Natural killer cell (primary cell): ENCODE measurements at regions not wholly inside any gene's neighbourhood (a gene's known extent, or its start where the extent isn't known, plus 50 kb on each side); places are given as distances from the start of the nearest gene placed in this dataset.

Source experiments
- ATAC-seq, 3 donors: fragments of 150-1000 bp in 2 of 3; fragments of 200-7000 bp in 1 of 3; cut with Tn5 transposase; 1 replicate in 1 of 3; 2 replicates in 2 of 3; pipeline ENCODE4 v1.10.0; 2021; ENCODE audit warnings: mild to moderate bottlenecking in 2 of 3, moderate library complexity in 2 of 3
- DNase-seq, 2 donors: peaks; one replicate each; pipeline versions ENCODE4 v3.0.0 to v3.0.0-alpha.2; 2013 to 2021; ENCODE audit warnings: mixed read lengths in 1 of 2
- H3K27ac ChIP-seq: one replicate; pipeline ENCODE4 v1.5.1; 2013; ENCODE audit warnings: mild to moderate bottlenecking, low read length
- H3K27me3 ChIP-seq: one replicate; pipeline ENCODE4 v1.6.1; 2013; ENCODE audit warnings: low read length; ENCODE audit not compliant: control insufficient read depth, insufficient read depth
- H3K36me3 ChIP-seq: one replicate; pipeline ENCODE4 v1.6.1; 2013; ENCODE audit warnings: low read length; ENCODE audit not compliant: control insufficient read depth, insufficient read depth
- H3K4me1 ChIP-seq: one replicate; pipeline ENCODE4 v1.6.1; 2013; ENCODE audit warnings: low read length; ENCODE audit not compliant: control insufficient read depth, insufficient read depth
- H3K4me3 ChIP-seq: one replicate; pipeline ENCODE4 v1.5.1; 2013; ENCODE audit warnings: low read length
- H3K9me3 ChIP-seq: one replicate; pipeline ENCODE4 v1.6.1; 2013; ENCODE audit warnings: low read length; ENCODE audit not compliant: control insufficient read depth, insufficient read depth
- H3K27ac Mint-ChIP-seq, 2 donors: one replicate each; pipeline ENCODE4 v1.8.0; 2022; ENCODE audit warnings: mild to moderate bottlenecking in 2 of 2, mixed read lengths in 2 of 2, moderate library complexity in 1 of 2
- H3K27me3 Mint-ChIP-seq, 2 donors: one replicate each; pipeline ENCODE4 v1.8.0; 2022; ENCODE audit warnings: low read depth in 2 of 2, mixed read lengths in 2 of 2
- H3K36me3 Mint-ChIP-seq: one replicate; pipeline ENCODE4 v1.8.0; 2022; ENCODE audit warnings: mixed read lengths
- H3K4me1 Mint-ChIP-seq, 2 donors: one replicate each; pipeline ENCODE4 v1.8.0; 2022; ENCODE audit warnings: mixed read lengths in 2 of 2
- H3K4me3 Mint-ChIP-seq: one replicate; pipeline ENCODE4 v1.8.0; 2022; ENCODE audit warnings: mild to moderate bottlenecking, moderate library complexity, mixed read lengths
- H3K9me3 Mint-ChIP-seq, 2 donors: one replicate each; pipeline ENCODE4 v1.8.0; 2022; ENCODE audit warnings: mixed read lengths in 2 of 2
- CTCF ChIP-seq: fragments of 200-600 bp; IDR thresholded peaks from one replicate; pipeline ENCODE4 v1.8.0; 2022; ENCODE audit warnings: antibody characterized with exemption
- WGBS: methylation state at CpG from one replicate; pipeline ENCODE4 v1.1.7; 2013; ENCODE audit warnings: missing lambda C conversion rate; ENCODE audit not compliant: insufficient coverage; 5-methylcytosine and 5-hydroxymethylcytosine counted together
- intact Hi-C: fragments of 100-400 bp; cut with micrococcal nuclease; formaldehyde crosslinking; loops from one replicate; pipeline ENCODE4 v1.14.2; 2022

- Histone ChIP-seq H3K27me3 (no peaks in the 10 kb centered on the region), H3K27ac (no peak overlapping the region), H3K36me3 (no peaks in the 10 kb centered on the region), H3K9me3 (no peaks in the 10 kb centered on the region), H3K4me3 (no peak overlapping the region), H3K4me1 (no peaks in the 10 kb centered on the region)
- intact Hi-C loops: no loop called here
- Mint-ChIP-seq H3K36me3 (no peaks in the 10 kb centered on the region), H3K27me3 (no peaks in the 10 kb centered on the region), H3K4me3 (no peak overlapping the region), H3K27ac (no peak overlapping the region), H3K4me1 (no peaks in the 10 kb centered on the region), H3K9me3 (peaks cover 0 to 4% of the 10 kb centered on the region in 2 donors)
- TF ChIP-seq CTCF: no peak
- WGBS: 68% methylated on average over 2 of the region's 3 CpGs
- ATAC-seq: no peak
- no peak for DNase-seq
These were observed 1520.1 kb upstream of the ZEB2 start for GRCh38 chr2:146040051-146040450.

- DNase-seq: no peak
- Mint-ChIP-seq H3K36me3 (no peaks in the 10 kb centered on the region), H3K27me3 (no peaks in the 10 kb centered on the region), H3K27ac (no peak overlapping the region), H3K4me3 (no peak overlapping the region), H3K9me3 (peaks cover under 1 to 4% of the 10 kb centered on the region in 2 donors), H3K4me1 (no peaks in the 10 kb centered on the region)
- Histone ChIP-seq H3K27me3 (no peaks in the 10 kb centered on the region), H3K4me1 (no peaks in the 10 kb centered on the region), H3K36me3 (no peaks in the 10 kb centered on the region), H3K27ac (no peak overlapping the region), H3K9me3 (no peaks in the 10 kb centered on the region), H3K4me3 (no peak overlapping the region)
- intact Hi-C loops: no loop called here
- TF ChIP-seq CTCF: no peak
- WGBS: 100% methylated on average over 1 of the region's 1 CpG
- no peak for ATAC-seq
These were observed 1518.1 kb upstream of the ZEB2 start for GRCh38 chr2:146038014-146038413.

GRCh38 chr2:146037334-146037870 lies 1517.5 kb upstream of the ZEB2 start:
- Histone ChIP-seq H3K9me3 (no peaks in the 10 kb centered on the region), H3K27ac (no peak overlapping the region), H3K4me1 (no peaks in the 10 kb centered on the region), H3K27me3 (no peaks in the 10 kb centered on the region), H3K36me3 (no peaks in the 10 kb centered on the region), H3K4me3 (no peak overlapping the region)
- ATAC-seq (no peak), DNase-seq (no peak)
- no peak for TF ChIP-seq CTCF
- 68% methylated on average over 2 of the region's 7 CpGs for WGBS
- Mint-ChIP-seq H3K9me3 (peaks cover 3 to 8% of the 10 kb centered on the region in 2 donors), H3K4me3 (no peak overlapping the region), H3K27me3 (no peaks in the 10 kb centered on the region), H3K4me1 (no peaks in the 10 kb centered on the region), H3K27ac (no peak overlapping the region), H3K36me3 (no peaks in the 10 kb centered on the region)
- intact Hi-C loops: no loop called here

GRCh38 chr2:146031158-146031557 lies 1511.2 kb upstream of the ZEB2 start:
- ATAC-seq: no peak
- no peaks in the 10 kb centered on the region for H3K4me1 Mint-ChIP-seq

More at GRCh38 chr2:146031158-146031557, 1511.2 kb upstream of the ZEB2 start:
- no peaks in the 10 kb centered on the region for H3K4me1 ChIP-seq
- H3K27ac Mint-ChIP-seq: no peak overlapping the region
- no peak overlapping the region for H3K4me3 ChIP-seq
- WGBS: 82% methylated on average over 3 of the region's 3 CpGs
- no peaks in the 10 kb centered on the region for H3K27me3 Mint-ChIP-seq
- no peak overlapping the region for H3K4me3 Mint-ChIP-seq
- TF ChIP-seq CTCF: no peak
- H3K36me3 Mint-ChIP-seq: no peaks in the 10 kb centered on the region
- H3K9me3 Mint-ChIP-seq: peaks cover 10 to 20% of the 10 kb centered on the region in 2 donors
- H3K27me3 ChIP-seq: no peaks in the 10 kb centered on the region
- intact Hi-C loops: no loop called here
- DNase-seq: no peak
- no peaks in the 10 kb centered on the region for H3K9me3 ChIP-seq
- H3K27ac ChIP-seq: no peak overlapping the region
- no peaks in the 10 kb centered on the region for H3K36me3 ChIP-seq
